ENCODE measurements at regions not wholly inside any gene's neighbourhood (a gene's known extent, or its start where the extent isn't known, plus 50 kb on each side); places are given as distances from the start of the nearest gene placed in this dataset.

- FAIRE-seq, result no peak
- DNase-seq (ENCODE audit: insufficient read length, low spot score), result no peak
- TF ChIP-seq POLR2A (IDR thresholded peaks at IDR 0.05; ENCODE audit: low read depth, low read length), result no peak
- no peak for TF ChIP-seq POU2F2 (IDR thresholded peaks at IDR 0.05; ENCODE audit: low read depth, low read length)
- no peak for TF ChIP-seq SPI1 (IDR thresholded peaks at IDR 0.05; ENCODE audit: low read depth, low read length)
Observed at GRCh38 chr4:114383721-114384120, 214.9 kb upstream of the UGT8 start.

DNA sequence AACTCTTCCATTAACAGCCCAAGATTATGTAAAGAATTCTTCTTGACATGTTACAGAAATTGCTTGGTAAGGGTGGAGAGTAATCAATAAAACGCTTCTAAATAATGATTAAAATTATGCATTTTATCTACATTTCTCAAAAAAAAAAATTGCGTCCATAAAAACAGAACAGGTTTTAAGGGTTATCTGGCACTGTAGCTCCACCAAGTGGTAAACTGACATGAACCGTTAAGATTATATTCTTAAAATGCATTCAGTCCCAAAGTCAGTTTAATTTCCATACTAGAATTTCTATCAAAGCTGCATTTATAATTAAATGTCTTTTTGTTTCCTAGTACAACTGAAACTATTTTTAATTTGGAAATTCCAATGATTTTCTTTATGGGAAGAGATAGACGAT lies 214.0 kb upstream of the UGT8 start:
- DNase-seq (ENCODE audit: insufficient read length, low spot score) (no peak), FAIRE-seq (no peak)
- no peak for TF ChIP-seq PAX5 (IDR thresholded peaks at IDR 0.05; ENCODE audit: insufficient read depth, low read length, severe bottlenecking)
- TF ChIP-seq SPI1 (IDR thresholded peaks at IDR 0.05; ENCODE audit: low read depth, low read length), result no peak
- no peak for TF ChIP-seq POLR2A (IDR thresholded peaks at IDR 0.05; ENCODE audit: low read depth, low read length)
- TF ChIP-seq TAF1 (IDR thresholded peaks at IDR 0.05; ENCODE audit: low read depth, low read length), result no peak
- no peak for TF ChIP-seq POLR2AphosphoS5 (IDR thresholded peaks at IDR 0.05; ENCODE audit: low read depth, low read length)
- no peak for TF ChIP-seq POU2F2 (IDR thresholded peaks at IDR 0.05; ENCODE audit: low read depth, low read length)

DNA sequence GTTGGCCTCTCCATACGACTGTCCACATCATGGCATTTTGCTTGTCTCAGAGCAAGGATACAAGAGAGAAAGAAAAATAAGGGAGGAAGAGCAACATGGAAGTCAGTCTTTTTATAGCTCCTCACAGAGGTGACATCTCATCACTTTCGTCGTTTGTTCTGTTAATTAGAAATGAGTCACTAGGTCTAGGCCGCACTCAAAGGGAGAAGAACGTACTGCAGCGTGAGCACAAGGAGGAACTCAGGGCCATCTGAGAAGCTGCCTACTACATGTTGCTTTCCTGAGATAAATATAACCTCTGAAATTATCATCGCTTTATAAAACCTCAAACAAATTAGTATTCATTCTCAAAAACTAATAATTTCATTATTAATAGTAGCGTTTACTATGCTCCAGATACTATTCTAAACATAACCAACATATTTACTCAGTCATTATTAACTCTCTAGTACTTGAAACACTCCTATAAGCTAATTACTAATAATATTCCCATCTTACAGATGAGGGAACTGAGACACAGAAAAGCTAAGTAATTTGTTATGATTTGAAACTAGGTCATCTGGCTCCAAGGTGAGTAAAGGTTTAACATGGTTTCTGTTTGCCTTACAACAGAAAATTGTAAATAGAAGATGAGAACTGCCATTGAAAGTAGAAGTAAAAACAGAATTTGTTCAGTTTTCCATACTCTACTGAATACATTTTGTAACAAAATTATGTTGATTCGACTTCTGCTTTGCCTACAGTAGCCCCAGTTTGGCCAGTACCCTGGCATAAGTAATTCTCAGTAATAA lies 213.2 kb upstream of the UGT8 start:
- DNase-seq (ENCODE audit: insufficient read length, low spot score) (no peak), FAIRE-seq (no peak)
- TF ChIP-seq POLR2A (IDR thresholded peaks at IDR 0.05; ENCODE audit: low read depth, low read length), result no peak
- TF ChIP-seq POLR2AphosphoS5 (IDR thresholded peaks at IDR 0.05; ENCODE audit: low read depth, low read length), result no peak
- TF ChIP-seq PAX5 (IDR thresholded peaks at IDR 0.05; ENCODE audit: insufficient read depth, low read length, severe bottlenecking), result no peak
- no peak for TF ChIP-seq TAF1 (IDR thresholded peaks at IDR 0.05; ENCODE audit: low read depth, low read length)
- TF ChIP-seq POU2F2 (IDR thresholded peaks at IDR 0.05; ENCODE audit: low read depth, low read length), result no peak
- no peak for TF ChIP-seq SPI1 (IDR thresholded peaks at IDR 0.05; ENCODE audit: low read depth, low read length)

GRCh38 chr4:114386637-114387233 lies 211.9 kb upstream of the UGT8 start:
- no peak for TF ChIP-seq POU2F2 (IDR thresholded peaks at IDR 0.05; ENCODE audit: low read depth, low read length)
- no peak for TF ChIP-seq TAF1 (IDR thresholded peaks at IDR 0.05; ENCODE audit: low read depth, low read length)
- TF ChIP-seq PAX5 (IDR thresholded peaks at IDR 0.05; ENCODE audit: insufficient read depth, low read length, severe bottlenecking), result no peak
- no peak for TF ChIP-seq POLR2A (IDR thresholded peaks at IDR 0.05; ENCODE audit: low read depth, low read length)
- no peak for TF ChIP-seq SPI1 (IDR thresholded peaks at IDR 0.05; ENCODE audit: low read depth, low read length)
- TF ChIP-seq POLR2AphosphoS5 (IDR thresholded peaks at IDR 0.05; ENCODE audit: low read depth, low read length), result no peak
- DNase-seq (ENCODE audit: insufficient read length, low spot score), result peak; percentile 4
- peak; percentile 81 for FAIRE-seq

GRCh38 chr4:114389070-114389685 lies 209.4 kb upstream of the UGT8 start:
- no peak for FAIRE-seq
- TF ChIP-seq SPI1 (IDR thresholded peaks at IDR 0.05; ENCODE audit: low read depth, low read length) (no peak), POU2F2 (IDR thresholded peaks at IDR 0.05; ENCODE audit: low read depth, low read length) (no peak), POLR2A (IDR thresholded peaks at IDR 0.05; ENCODE audit: low read depth, low read length) (no peak), POLR2AphosphoS5 (IDR thresholded peaks at IDR 0.05; ENCODE audit: low read depth, low read length) (no peak), PAX5 (IDR thresholded peaks at IDR 0.05; ENCODE audit: insufficient read depth, low read length, severe bottlenecking) (no peak), TAF1 (IDR thresholded peaks at IDR 0.05; ENCODE audit: low read depth, low read length) (no peak)
- DNase-seq (ENCODE audit: insufficient read length, low spot score), result no peak

GRCh38 chr4:114393295-114394038 lies 205.1 kb upstream of the UGT8 start:
- TF ChIP-seq PAX5 (IDR thresholded peaks at IDR 0.05; ENCODE audit: insufficient read depth, low read length, severe bottlenecking) (no peak), TAF1 (IDR thresholded peaks at IDR 0.05; ENCODE audit: low read depth, low read length) (no peak), POU2F2 (IDR thresholded peaks at IDR 0.05; ENCODE audit: low read depth, low read length) (no peak), SPI1 (IDR thresholded peaks at IDR 0.05; ENCODE audit: low read depth, low read length) (no peak), POLR2A (IDR thresholded peaks at IDR 0.05; ENCODE audit: low read depth, low read length) (no peak), POLR2AphosphoS5 (IDR thresholded peaks at IDR 0.05; ENCODE audit: low read depth, low read length) (no peak)
- DNase-seq (ENCODE audit: insufficient read length, low spot score) (no peak), FAIRE-seq (no peak)

- TF ChIP-seq SPI1 (IDR thresholded peaks at IDR 0.05; ENCODE audit: low read depth, low read length) (no peak), POLR2AphosphoS5 (IDR thresholded peaks at IDR 0.05; ENCODE audit: low read depth, low read length) (no peak), POU2F2 (IDR thresholded peaks at IDR 0.05; ENCODE audit: low read depth, low read length) (no peak), POLR2A (IDR thresholded peaks at IDR 0.05; ENCODE audit: low read depth, low read length) (no peak), TAF1 (IDR thresholded peaks at IDR 0.05; ENCODE audit: low read depth, low read length) (no peak), PAX5 (IDR thresholded peaks at IDR 0.05; ENCODE audit: insufficient read depth, low read length, severe bottlenecking) (no peak)
- FAIRE-seq (no peak), DNase-seq (ENCODE audit: insufficient read length, low spot score) (no peak)
Observed at GRCh38 chr4:114396808-114397207, 201.8 kb upstream of the UGT8 start.

DNA sequence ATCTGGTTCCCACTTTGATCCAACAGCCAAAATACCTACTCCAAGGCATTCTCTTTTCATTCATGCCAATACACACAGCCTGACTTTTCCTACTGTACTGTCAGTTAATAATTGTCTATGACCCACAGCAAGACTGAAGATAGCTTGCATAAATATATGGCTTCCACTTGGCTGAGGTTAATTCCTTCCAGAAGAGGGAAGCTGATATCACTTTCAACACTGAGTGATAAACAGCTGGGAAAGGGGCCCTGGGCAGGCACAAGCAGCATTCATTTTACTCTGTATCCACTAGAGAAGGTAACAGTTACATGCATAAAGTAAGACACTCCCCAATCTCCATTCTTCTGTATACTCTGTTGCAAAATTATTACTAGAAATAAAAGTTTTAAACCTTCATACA lies 200.2 kb upstream of the UGT8 start:
- FAIRE-seq (no peak), DNase-seq (ENCODE audit: insufficient read length, low spot score) (no peak)
- TF ChIP-seq POLR2A (IDR thresholded peaks at IDR 0.05; ENCODE audit: low read depth, low read length) (no peak), SPI1 (IDR thresholded peaks at IDR 0.05; ENCODE audit: low read depth, low read length) (no peak), POU2F2 (IDR thresholded peaks at IDR 0.05; ENCODE audit: low read depth, low read length) (no peak), TAF1 (IDR thresholded peaks at IDR 0.05; ENCODE audit: low read depth, low read length) (no peak), PAX5 (IDR thresholded peaks at IDR 0.05; ENCODE audit: insufficient read depth, low read length, severe bottlenecking) (no peak)

- FAIRE-seq (no peak), DNase-seq (ENCODE audit: insufficient read length, low spot score) (no peak)
- TF ChIP-seq POLR2A (IDR thresholded peaks at IDR 0.05; ENCODE audit: low read depth, low read length), result no peak
- TF ChIP-seq SPI1 (IDR thresholded peaks at IDR 0.05; ENCODE audit: low read depth, low read length), result no peak
- no peak for TF ChIP-seq POU2F2 (IDR thresholded peaks at IDR 0.05; ENCODE audit: low read depth, low read length)
- TF ChIP-seq TAF1 (IDR thresholded peaks at IDR 0.05; ENCODE audit: low read depth, low read length), result no peak
- TF ChIP-seq POLR2AphosphoS5 (IDR thresholded peaks at IDR 0.05; ENCODE audit: low read depth, low read length), result no peak
- TF ChIP-seq PAX5 (IDR thresholded peaks at IDR 0.05; ENCODE audit: insufficient read depth, low read length, severe bottlenecking), result no peak
Observed at GRCh38 chr4:114399105-114399504, 199.5 kb upstream of the UGT8 start.

Measured in GM12891 (cell line).